Liver (tissue), 3 donors: ENCODE measurements at regions not wholly inside any gene's neighbourhood (a gene's known extent, or its start where the extent isn't known, plus 50 kb on each side); places are given as distances from the start of the nearest gene placed in this dataset.

Experiments
- GABPA ChIP-seq, 2 donors: IDR thresholded peaks in 1 of 2; conservative IDR thresholded peaks in 1 of 2; 2 replicates each; pipeline ENCODE4 v1.6.1; 2016; ENCODE audit warnings: antibody characterized with exemption in 2 of 2, mild to moderate bottlenecking in 1 of 2, moderate library complexity in 1 of 2
- JUND ChIP-seq, 2 donors: IDR thresholded peaks; 2 replicates each; pipeline ENCODE4 v1.6.1; 2016; ENCODE audit warnings: antibody characterized with exemption in 2 of 2
- NR2F2 ChIP-seq: IDR thresholded peaks from 2 replicates; pipeline ENCODE4 v1.6.1; 2016; ENCODE audit warnings: antibody characterized with exemption
- RAD21 ChIP-seq, 2 donors: IDR thresholded peaks; 2 replicates each; pipeline ENCODE4 v1.6.1; 2016; ENCODE audit warnings: antibody characterized with exemption in 2 of 2, mild to moderate bottlenecking in 2 of 2
- SP1 ChIP-seq: IDR thresholded peaks from 2 replicates; pipeline ENCODE4 v1.6.1; 2018; ENCODE audit warnings: antibody characterized with exemption, mild to moderate bottlenecking
- TAF1 ChIP-seq: conservative IDR thresholded peaks from 2 replicates; pipeline ENCODE4 v1.6.1; 2016; ENCODE audit warnings: antibody characterized with exemption, mild to moderate bottlenecking
- TF ChIP-seq, protein P1 (sequence below): IDR thresholded peaks from 2 replicates; pipeline ENCODE4 v1.6.1; 2016; ENCODE audit warnings: antibody characterized with exemption
- TF ChIP-seq, protein P2 (sequence below): fragments of 150-350 bp; IDR thresholded peaks from 2 replicates; pipeline ENCODE4 v1.5.1; 2017; ENCODE audit warnings: improper control_type of control experiment, low read depth, low read length; ENCODE audit not compliant: missing input control
- TF ChIP-seq, protein P3 (sequence below): IDR thresholded peaks from 2 replicates; pipeline ENCODE4 v1.6.1; 2016; ENCODE audit warnings: antibody characterized with exemption, mild to moderate bottlenecking
- TF ChIP-seq, protein P4 (sequence below): IDR thresholded peaks from 2 replicates; pipeline ENCODE4 v1.6.1; 2016; ENCODE audit warnings: antibody characterized with exemption
- donor health status: healthy.
- donor health status: healthy.

- TF ChIP-seq, protein P1, sequence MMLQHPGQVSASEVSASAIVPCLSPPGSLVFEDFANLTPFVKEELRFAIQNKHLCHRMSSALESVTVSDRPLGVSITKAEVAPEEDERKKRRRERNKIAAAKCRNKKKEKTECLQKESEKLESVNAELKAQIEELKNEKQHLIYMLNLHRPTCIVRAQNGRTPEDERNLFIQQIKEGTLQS, result no peak
- TF ChIP-seq, protein P2, sequence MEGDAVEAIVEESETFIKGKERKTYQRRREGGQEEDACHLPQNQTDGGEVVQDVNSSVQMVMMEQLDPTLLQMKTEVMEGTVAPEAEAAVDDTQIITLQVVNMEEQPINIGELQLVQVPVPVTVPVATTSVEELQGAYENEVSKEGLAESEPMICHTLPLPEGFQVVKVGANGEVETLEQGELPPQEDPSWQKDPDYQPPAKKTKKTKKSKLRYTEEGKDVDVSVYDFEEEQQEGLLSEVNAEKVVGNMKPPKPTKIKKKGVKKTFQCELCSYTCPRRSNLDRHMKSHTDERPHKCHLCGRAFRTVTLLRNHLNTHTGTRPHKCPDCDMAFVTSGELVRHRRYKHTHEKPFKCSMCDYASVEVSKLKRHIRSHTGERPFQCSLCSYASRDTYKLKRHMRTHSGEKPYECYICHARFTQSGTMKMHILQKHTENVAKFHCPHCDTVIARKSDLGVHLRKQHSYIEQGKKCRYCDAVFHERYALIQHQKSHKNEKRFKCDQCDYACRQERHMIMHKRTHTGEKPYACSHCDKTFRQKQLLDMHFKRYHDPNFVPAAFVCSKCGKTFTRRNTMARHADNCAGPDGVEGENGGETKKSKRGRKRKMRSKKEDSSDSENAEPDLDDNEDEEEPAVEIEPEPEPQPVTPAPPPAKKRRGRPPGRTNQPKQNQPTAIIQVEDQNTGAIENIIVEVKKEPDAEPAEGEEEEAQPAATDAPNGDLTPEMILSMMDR, result no peak
- TF ChIP-seq TAF1, result no peak
- TF ChIP-seq, protein P3, sequence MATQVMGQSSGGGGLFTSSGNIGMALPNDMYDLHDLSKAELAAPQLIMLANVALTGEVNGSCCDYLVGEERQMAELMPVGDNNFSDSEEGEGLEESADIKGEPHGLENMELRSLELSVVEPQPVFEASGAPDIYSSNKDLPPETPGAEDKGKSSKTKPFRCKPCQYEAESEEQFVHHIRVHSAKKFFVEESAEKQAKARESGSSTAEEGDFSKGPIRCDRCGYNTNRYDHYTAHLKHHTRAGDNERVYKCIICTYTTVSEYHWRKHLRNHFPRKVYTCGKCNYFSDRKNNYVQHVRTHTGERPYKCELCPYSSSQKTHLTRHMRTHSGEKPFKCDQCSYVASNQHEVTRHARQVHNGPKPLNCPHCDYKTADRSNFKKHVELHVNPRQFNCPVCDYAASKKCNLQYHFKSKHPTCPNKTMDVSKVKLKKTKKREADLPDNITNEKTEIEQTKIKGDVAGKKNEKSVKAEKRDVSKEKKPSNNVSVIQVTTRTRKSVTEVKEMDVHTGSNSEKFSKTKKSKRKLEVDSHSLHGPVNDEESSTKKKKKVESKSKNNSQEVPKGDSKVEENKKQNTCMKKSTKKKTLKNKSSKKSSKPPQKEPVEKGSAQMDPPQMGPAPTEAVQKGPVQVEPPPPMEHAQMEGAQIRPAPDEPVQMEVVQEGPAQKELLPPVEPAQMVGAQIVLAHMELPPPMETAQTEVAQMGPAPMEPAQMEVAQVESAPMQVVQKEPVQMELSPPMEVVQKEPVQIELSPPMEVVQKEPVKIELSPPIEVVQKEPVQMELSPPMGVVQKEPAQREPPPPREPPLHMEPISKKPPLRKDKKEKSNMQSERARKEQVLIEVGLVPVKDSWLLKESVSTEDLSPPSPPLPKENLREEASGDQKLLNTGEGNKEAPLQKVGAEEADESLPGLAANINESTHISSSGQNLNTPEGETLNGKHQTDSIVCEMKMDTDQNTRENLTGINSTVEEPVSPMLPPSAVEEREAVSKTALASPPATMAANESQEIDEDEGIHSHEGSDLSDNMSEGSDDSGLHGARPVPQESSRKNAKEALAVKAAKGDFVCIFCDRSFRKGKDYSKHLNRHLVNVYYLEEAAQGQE, result no peak
- peak; percentile 35 for TF ChIP-seq SP1
- no peak for TF ChIP-seq GABPA (IDR thresholded peaks at IDR 0.05 in 1 of 2, conservative IDR thresholded peaks at IDR 0.05 in 1 of 2)
- TF ChIP-seq, protein P4, sequence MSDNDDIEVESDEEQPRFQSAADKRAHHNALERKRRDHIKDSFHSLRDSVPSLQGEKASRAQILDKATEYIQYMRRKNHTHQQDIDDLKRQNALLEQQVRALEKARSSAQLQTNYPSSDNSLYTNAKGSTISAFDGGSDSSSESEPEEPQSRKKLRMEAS, result no peak
- peak in 1 of 2 donors; percentile 21 for TF ChIP-seq RAD21 (IDR thresholded peaks at IDR 0.05)
- TF ChIP-seq JUND (IDR thresholded peaks at IDR 0.05), result no peak
- TF ChIP-seq NR2F2, result peak; percentile 90
These were observed 53.5 kb upstream of the PLCB1 start for GRCh38 chr20:8078528-8078914.
